BJ (cell line): ENCODE measurements at regions not wholly inside any gene's neighbourhood (a gene's known extent, or its start where the extent isn't known, plus 50 kb on each side); places are given as distances from the start of the nearest gene placed in this dataset.

Source experiments
- CTCF ChIA-PET: fragments of 350-600 bp; formaldehyde crosslinking; extraction: SDS; loops from one replicate; lab custom pipeline; 2021; ENCODE audit warnings: antibody characterized with exemption, inconsistent platforms; lab: Yijun Ruan, JAX
- POLR2A ChIA-PET: fragments of 300-600 bp; sonication (Branson Sonifier 250); formaldehyde crosslinking; extraction: SDS; loops from one replicate; lab custom pipeline; 2021; ENCODE audit warnings: antibody characterized with exemption; lab: Charles Lee
- DNase-seq: peaks from one replicate; pipeline ENCODE4 v3.0.0-alpha.2; 2011; ENCODE audit warnings: low read depth
- H3K27me3 ChIP-seq: 2 replicates; pipeline ENCODE4 v1.6.0; 2011; ENCODE audit warnings: low read length; ENCODE audit not compliant: control insufficient read depth, insufficient read depth
- H3K36me3 ChIP-seq: 2 replicates; pipeline ENCODE4 v1.5.1; 2011; ENCODE audit warnings: low read length; ENCODE audit not compliant: control insufficient read depth, insufficient read depth
- H3K4me3 ChIP-seq: 2 replicates; pipeline ENCODE4 v1.5.1; 2011; ENCODE audit warnings: low read depth, mild to moderate bottlenecking, control low read depth, low read length
- CTCF ChIP-seq: IDR thresholded peaks from 2 replicates; pipeline ENCODE4 v1.5.1; 2011; ENCODE audit warnings: low read depth, mild to moderate bottlenecking, control low read depth, inconsistent platforms, low read length, moderate library complexity; ENCODE audit not compliant: insufficient read depth

GRCh38 chr3:76552653-76553052 lies 487.2 kb upstream of the ROBO2 start:
- DNase-seq: no peak
- no peak overlapping the region for H3K4me3 ChIP-seq
- no peaks in the 10 kb centered on the region for H3K36me3 ChIP-seq
- TF ChIP-seq CTCF: no peak
- no peaks in the 10 kb centered on the region for H3K27me3 ChIP-seq
- POLR2A ChIA-PET: no interaction called here
- CTCF ChIA-PET: interaction anchor here (0.5 kb wide), 1 partner anchor 1688 kb away, joined by 5 read pairs; no protein-coding TSS in a partner anchor

- POLR2A ChIA-PET: no interaction called here
- CTCF ChIA-PET: no interaction called here
- no peaks in the 10 kb centered on the region for H3K27me3 ChIP-seq
- no peaks in the 10 kb centered on the region for H3K36me3 ChIP-seq
- no peak for TF ChIP-seq CTCF
- DNase-seq: no peak
- no peak overlapping the region for H3K4me3 ChIP-seq
Observed at GRCh38 chr3:76554707-76555106, 485.2 kb upstream of the ROBO2 start.

GRCh38 chr3:76561494-76562236 lies 478.2 kb upstream of the ROBO2 start:
- Histone ChIP-seq H3K36me3 (no peaks in the 10 kb centered on the region), H3K27me3 (no peaks in the 10 kb centered on the region), H3K4me3 (no peak overlapping the region)
- ChIA-PET POLR2A (no interaction called here), CTCF (no interaction called here)
- DNase-seq: no peak
- no peak for TF ChIP-seq CTCF

- ChIA-PET CTCF (no interaction called here), POLR2A (no interaction called here)
- H3K4me3 ChIP-seq: no peak overlapping the region
- no peak for DNase-seq
- TF ChIP-seq CTCF: no peak
- H3K36me3 ChIP-seq: no peaks in the 10 kb centered on the region
- H3K27me3 ChIP-seq: no peaks in the 10 kb centered on the region
Observed at GRCh38 chr3:76565496-76566210, 474.2 kb upstream of the ROBO2 start.

- Histone ChIP-seq H3K4me3 (no peak overlapping the region), H3K36me3 (no peaks in the 10 kb centered on the region), H3K27me3 (no peaks in the 10 kb centered on the region)
- POLR2A ChIA-PET: no interaction called here
- CTCF ChIA-PET: no interaction called here
- no peak for DNase-seq
- TF ChIP-seq CTCF: no peak
Observed at GRCh38 chr3:76566211-76566534, 473.7 kb upstream of the ROBO2 start.
